ENCODE measurements at regions not wholly inside any gene's neighbourhood (a gene's known extent, or its start where the extent isn't known, plus 50 kb on each side); places are given as distances from the start of the nearest gene placed in this dataset.

DNA sequence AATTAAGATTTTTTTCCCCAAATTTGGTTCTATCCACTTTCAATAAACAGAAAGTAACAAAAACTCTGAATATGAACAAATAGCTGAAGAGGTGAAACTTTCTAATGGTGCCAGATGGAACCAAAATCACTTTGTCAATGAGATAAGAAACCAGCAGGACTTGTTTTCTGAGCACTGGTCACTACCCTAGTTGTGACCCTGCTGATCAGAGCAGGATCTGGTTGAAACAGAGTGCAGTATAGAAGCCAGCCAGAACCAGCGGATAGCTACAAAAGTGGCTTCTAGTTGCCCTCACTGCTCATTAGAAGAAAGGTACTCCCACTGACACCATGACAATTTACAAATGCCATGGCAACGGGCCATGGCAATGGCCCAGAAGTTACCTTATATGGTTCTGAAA lies 158.3 kb upstream of the PIEZO2 start (continued):
- TF ChIP-seq, protein P1, sequence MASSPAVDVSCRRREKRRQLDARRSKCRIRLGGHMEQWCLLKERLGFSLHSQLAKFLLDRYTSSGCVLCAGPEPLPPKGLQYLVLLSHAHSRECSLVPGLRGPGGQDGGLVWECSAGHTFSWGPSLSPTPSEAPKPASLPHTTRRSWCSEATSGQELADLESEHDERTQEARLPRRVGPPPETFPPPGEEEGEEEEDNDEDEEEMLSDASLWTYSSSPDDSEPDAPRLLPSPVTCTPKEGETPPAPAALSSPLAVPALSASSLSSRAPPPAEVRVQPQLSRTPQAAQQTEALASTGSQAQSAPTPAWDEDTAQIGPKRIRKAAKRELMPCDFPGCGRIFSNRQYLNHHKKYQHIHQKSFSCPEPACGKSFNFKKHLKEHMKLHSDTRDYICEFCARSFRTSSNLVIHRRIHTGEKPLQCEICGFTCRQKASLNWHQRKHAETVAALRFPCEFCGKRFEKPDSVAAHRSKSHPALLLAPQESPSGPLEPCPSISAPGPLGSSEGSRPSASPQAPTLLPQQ (tag by site-specific recombination; IDR thresholded peaks at IDR 0.05), result no peak
- no peak for TF ChIP-seq ZNF621 (tag by site-specific recombination; IDR thresholded peaks at IDR 0.05)
- no peak for TF ChIP-seq ZNF548 (tag by site-specific recombination; IDR thresholded peaks at IDR 0.05)
- TF ChIP-seq, protein P2, sequence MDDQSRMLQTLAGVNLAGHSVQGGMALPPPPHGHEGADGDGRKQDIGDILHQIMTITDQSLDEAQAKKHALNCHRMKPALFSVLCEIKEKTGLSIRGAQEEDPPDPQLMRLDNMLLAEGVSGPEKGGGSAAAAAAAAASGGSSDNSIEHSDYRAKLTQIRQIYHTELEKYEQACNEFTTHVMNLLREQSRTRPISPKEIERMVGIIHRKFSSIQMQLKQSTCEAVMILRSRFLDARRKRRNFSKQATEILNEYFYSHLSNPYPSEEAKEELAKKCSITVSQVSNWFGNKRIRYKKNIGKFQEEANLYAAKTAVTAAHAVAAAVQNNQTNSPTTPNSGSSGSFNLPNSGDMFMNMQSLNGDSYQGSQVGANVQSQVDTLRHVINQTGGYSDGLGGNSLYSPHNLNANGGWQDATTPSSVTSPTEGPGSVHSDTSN (CRISPR knock-in tag; IDR thresholded peaks at IDR 0.05), result no peak
- TF ChIP-seq, protein P3, sequence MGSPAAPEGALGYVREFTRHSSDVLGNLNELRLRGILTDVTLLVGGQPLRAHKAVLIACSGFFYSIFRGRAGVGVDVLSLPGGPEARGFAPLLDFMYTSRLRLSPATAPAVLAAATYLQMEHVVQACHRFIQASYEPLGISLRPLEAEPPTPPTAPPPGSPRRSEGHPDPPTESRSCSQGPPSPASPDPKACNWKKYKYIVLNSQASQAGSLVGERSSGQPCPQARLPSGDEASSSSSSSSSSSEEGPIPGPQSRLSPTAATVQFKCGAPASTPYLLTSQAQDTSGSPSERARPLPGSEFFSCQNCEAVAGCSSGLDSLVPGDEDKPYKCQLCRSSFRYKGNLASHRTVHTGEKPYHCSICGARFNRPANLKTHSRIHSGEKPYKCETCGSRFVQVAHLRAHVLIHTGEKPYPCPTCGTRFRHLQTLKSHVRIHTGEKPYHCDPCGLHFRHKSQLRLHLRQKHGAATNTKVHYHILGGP (tag by site-specific recombination; IDR thresholded peaks at IDR 0.05), result no peak

DNA sequence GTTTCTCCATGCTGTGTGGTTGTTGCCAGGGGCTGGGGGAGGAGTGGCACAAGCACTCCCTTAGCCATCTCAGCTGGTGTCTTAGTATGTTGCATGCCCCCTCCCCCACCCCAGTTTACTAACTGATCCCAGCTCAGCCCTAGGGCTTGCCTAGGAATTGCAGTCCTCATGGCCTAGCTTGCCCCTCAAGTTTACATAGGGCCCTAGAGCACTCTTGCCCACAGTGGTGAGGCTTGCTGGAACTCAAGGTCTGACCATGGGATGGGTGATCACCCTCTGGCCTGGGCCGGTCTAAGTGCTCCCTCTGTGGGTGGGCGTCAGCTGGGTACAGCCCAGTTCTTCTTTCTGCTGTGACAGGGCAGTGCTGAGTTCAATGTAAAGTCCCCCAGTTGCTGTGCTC lies 156.1 kb upstream of the PIEZO2 start:
- no peaks in the 10 kb centered on the region for H3K36me3 ChIP-seq (ENCODE audit: control insufficient read depth in 2 of 2, insufficient read depth in 1 of 2, low read length in 2 of 2)
- no peaks in the 10 kb centered on the region for H3K4me1 ChIP-seq (ENCODE audit: control insufficient read depth, insufficient read depth, low read length)
- TF ChIP-seq SCRT1 (tag by site-specific recombination; IDR thresholded peaks at IDR 0.05; ENCODE audit: borderline replicate concordance) (no peak), ZNF274 (IDR thresholded peaks at IDR 0.05; ENCODE audit: low read length) (no peak), ZNF274 (tag by site-specific recombination; IDR thresholded peaks at IDR 0.05; ENCODE audit: borderline replicate concordance) (no peak), ZNF600 (tag by site-specific recombination; IDR thresholded peaks at IDR 0.05) (no peak)
- TF ChIP-seq, protein P4, sequence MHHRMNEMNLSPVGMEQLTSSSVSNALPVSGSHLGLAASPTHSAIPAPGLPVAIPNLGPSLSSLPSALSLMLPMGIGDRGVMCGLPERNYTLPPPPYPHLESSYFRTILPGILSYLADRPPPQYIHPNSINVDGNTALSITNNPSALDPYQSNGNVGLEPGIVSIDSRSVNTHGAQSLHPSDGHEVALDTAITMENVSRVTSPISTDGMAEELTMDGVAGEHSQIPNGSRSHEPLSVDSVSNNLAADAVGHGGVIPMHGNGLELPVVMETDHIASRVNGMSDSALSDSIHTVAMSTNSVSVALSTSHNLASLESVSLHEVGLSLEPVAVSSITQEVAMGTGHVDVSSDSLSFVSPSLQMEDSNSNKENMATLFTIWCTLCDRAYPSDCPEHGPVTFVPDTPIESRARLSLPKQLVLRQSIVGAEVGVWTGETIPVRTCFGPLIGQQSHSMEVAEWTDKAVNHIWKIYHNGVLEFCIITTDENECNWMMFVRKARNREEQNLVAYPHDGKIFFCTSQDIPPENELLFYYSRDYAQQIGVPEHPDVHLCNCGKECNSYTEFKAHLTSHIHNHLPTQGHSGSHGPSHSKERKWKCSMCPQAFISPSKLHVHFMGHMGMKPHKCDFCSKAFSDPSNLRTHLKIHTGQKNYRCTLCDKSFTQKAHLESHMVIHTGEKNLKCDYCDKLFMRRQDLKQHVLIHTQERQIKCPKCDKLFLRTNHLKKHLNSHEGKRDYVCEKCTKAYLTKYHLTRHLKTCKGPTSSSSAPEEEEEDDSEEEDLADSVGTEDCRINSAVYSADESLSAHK (tag by site-specific recombination; IDR thresholded peaks at IDR 0.05), result no peak
- TF ChIP-seq, protein P5, sequence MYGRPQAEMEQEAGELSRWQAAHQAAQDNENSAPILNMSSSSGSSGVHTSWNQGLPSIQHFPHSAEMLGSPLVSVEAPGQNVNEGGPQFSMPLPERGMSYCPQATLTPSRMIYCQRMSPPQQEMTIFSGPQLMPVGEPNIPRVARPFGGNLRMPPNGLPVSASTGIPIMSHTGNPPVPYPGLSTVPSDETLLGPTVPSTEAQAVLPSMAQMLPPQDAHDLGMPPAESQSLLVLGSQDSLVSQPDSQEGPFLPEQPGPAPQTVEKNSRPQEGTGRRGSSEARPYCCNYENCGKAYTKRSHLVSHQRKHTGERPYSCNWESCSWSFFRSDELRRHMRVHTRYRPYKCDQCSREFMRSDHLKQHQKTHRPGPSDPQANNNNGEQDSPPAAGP (tag by site-specific recombination; IDR thresholded peaks at IDR 0.05), result no peak
- TF ChIP-seq, protein P2 (CRISPR knock-in tag; IDR thresholded peaks at IDR 0.05), result no peak
- ChIA-PET CTCF (interaction anchor here (0.6 to 1.2 kb wide), 5 partner anchors 12 to 248 kb away, joined by 3 to 5 read pairs (median 3); no protein-coding TSS in a partner anchor), POLR2A (no interaction called here)
- H3K9me3 ChIP-seq (ENCODE audit: control insufficient read depth, insufficient read depth, low read depth, low read length), result no peaks in the 10 kb centered on the region; the same call in 1 of the 2 replicates
- H3K27ac ChIP-seq (ENCODE audit: extremely low read depth, low read depth, low read length), result no peak overlapping the region
- H3K4me3 ChIP-seq (ENCODE audit: low read depth, low read length), result no peak overlapping the region

DNA sequence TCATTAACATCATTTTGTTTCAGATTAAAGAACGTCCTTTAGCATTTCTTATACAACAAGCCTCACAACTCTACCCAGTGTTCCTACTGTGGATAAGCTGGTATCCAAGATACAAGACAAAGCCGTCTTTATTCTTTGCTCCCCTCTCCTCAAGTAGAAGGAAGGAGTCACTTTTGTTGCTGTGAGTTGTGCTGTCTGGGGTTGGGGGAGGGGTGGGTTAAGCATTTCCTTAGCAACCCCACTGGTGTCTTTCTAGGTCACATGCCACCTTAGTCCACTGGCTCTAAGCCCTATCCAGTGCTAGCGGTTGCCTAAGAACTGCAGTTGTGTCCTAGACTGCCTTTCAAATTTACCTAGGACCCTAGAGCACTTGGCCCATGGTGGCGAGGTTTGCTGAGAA lies 155.6 kb upstream of the PIEZO2 start:
- no peaks in the 10 kb centered on the region for H3K36me3 ChIP-seq (ENCODE audit: control insufficient read depth in 2 of 2, insufficient read depth in 1 of 2, low read length in 2 of 2)
- CTCF ChIA-PET, result interaction anchor here (0.6 to 1.2 kb wide), 4 partner anchors 11 to 248 kb away, joined by 3 to 5 read pairs (median 4); no protein-coding TSS in a partner anchor
- H3K4me1 ChIP-seq (ENCODE audit: control insufficient read depth, insufficient read depth, low read length), result no peaks in the 10 kb centered on the region
- H3K27ac ChIP-seq (ENCODE audit: extremely low read depth, low read depth, low read length), result no peak overlapping the region
- POLR2A ChIA-PET, result no interaction called here
- no peaks in the 10 kb centered on the region; the same call in 1 of the 2 replicates for H3K9me3 ChIP-seq (ENCODE audit: control insufficient read depth, insufficient read depth, low read depth, low read length)
- H3K4me3 ChIP-seq (ENCODE audit: low read depth, low read length), result no peak overlapping the region
- TF ChIP-seq GLI2 (tag by site-specific recombination; IDR thresholded peaks at IDR 0.05; ENCODE audit: borderline replicate concordance, low read depth) (no peak), YY2 (tag by site-specific recombination; IDR thresholded peaks at IDR 0.05) (no peak), EGR2 (tag by site-specific recombination; IDR thresholded peaks at IDR 0.05; ENCODE audit: low read depth) (no peak), ZNF623 (tag by site-specific recombination; IDR thresholded peaks at IDR 0.05) (no peak), ZNF555 (tag by site-specific recombination; conservative IDR thresholded peaks at IDR 0.05) (no peak), ZSCAN23 (tag by site-specific recombination; IDR thresholded peaks at IDR 0.05) (no peak), ZNF560 (tag by site-specific recombination; IDR thresholded peaks at IDR 0.05; ENCODE audit: borderline replicate concordance) (no peak), ZNF133 (tag by site-specific recombination; IDR thresholded peaks at IDR 0.05) (no peak), ZXDB (tag by site-specific recombination; IDR thresholded peaks at IDR 0.05) (no peak), ZSCAN16 (tag by site-specific recombination; IDR thresholded peaks at IDR 0.05) (no peak)
- TF ChIP-seq, protein P6, sequence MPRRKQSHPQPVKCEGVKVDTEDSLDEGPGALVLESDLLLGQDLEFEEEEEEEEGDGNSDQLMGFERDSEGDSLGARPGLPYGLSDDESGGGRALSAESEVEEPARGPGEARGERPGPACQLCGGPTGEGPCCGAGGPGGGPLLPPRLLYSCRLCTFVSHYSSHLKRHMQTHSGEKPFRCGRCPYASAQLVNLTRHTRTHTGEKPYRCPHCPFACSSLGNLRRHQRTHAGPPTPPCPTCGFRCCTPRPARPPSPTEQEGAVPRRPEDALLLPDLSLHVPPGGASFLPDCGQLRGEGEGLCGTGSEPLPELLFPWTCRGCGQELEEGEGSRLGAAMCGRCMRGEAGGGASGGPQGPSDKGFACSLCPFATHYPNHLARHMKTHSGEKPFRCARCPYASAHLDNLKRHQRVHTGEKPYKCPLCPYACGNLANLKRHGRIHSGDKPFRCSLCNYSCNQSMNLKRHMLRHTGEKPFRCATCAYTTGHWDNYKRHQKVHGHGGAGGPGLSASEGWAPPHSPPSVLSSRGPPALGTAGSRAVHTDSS (tag by site-specific recombination; IDR thresholded peaks at IDR 0.05), result no peak
